NCI-H2081 (cell line): ENCODE measurements at regions not wholly inside any gene's neighbourhood (a gene's known extent, or its start where the extent isn't known, plus 50 kb on each side); places are given as distances from the start of the nearest gene placed in this dataset.
"Not testable (repeated sequence)": the region's sequence is repeated elsewhere in the genome, so short reads cannot be mapped to it uniquely, and the experiment has no call there.

ENCODE experiments used
- DNase-seq, 2 experiments: peaks; one replicate each; lab custom pipeline; 2025; lab: John Stamatoyannopoulos, UW

DNA sequence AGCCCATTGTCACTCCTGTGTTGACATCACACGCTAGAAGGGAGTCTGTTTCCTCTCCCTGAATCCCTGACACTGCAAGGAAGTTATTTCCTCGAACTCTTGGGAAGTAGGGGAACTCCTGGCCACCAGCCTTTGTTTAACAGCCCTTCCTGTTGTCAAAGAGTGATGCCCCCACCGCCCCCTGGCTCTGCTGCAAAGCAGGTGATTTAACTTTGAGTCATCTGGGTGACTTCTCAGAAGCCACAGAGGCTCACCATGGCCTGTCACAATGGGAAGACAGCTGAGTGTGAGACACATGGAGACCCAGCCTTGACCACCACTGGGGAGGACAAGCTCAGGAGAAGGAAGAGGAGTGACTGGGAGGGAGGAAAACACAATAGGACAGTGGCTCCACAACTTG is 182.8 kb downstream of the PSMG1 start:
- no peak for DNase-seq

DNA sequence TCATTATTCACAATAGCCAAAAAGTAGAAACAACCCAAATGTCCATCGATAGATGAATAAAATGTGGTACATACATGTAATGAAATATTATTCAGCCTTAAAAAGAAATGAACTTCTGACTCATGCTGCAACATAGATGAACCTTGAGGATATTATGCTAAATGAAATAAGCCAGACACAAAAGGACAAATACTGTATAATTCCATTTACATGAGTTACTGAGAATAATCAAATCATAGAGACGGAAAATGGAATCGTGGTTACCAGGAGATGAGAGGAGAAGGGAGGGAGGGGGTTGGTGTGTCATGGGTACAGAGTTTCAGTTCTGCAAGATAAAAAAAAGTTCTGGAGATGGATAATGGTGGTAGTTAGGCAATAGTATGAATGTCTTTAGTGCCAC is 184.1 kb downstream of the PSMG1 start:
- no peak for DNase-seq

DNA sequence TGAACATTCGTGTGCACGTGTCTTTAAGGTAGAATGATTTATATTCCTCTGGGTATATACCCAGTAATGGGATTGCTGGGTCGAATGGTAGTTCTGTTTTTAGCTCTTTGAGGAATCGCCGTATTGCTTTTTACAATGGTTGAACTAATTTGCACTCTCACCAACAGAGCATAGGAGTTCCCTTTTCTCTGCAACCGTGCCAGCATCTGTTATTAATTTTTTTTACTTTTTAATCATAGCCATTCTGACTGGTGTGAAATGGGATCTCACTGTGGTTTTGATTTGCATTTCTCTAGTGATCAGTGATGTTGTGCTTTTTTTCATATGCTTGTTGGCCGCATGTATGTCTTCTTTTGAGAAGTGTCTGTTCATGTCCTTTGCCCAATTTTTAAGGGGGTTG is 185.0 kb downstream of the PSMG1 start:
- not testable (repeated sequence) for DNase-seq

DNA sequence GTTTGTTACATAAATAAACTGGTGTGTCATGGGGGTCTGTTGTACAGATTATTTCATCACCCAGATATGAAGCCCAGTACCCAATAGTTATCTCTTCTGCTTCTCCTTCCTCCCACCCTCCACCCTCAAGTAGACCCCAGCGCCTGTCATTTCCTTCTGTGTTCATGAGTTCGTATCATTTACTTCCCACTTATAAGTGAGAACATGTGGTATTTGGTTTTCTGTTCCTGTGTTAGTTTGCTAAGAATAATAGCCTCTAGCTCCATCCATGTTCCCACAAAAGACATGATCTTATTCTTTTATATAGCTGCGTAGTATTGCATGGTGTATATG is 185.4 kb downstream of the PSMG1 start:
- DNase-seq = not testable (repeated sequence)

DNA sequence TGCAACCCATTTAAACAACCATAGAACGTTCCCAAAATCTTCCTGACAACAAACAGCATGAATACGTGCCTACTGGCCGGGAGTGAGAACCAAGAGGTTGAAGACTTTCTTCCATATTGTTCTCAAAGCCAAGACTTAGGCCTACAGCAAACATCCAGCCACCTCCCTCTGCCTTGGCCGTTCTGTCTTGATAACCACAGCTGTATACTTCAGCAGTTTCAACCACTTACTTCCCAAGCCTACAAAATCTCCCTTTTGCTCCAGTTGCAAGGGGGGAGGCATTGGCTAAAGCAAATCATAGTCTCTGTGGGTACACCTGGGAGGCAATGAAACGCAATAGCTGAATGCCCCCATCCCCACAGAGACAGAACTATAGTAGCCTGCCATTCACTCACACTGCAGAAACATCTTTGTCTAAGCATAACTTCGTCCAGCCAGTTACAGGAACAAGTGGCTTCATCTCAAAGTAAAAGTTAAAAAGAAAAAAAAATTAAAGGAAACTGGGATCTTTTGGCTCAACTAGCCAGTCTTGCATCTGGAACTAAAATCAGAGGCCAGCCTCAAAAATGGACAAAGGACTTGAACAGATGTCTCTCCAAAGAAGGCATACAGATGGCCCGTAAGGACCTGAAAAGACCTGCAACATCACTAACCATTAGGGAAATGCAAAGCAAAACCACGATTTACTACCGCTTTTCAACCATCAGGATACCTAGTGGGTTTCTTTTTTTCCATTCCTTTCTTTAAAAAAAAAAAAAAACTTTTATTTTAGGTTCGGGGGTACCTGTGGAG is 186.0 kb downstream of the PSMG1 start:
- no peak for DNase-seq

DNA sequence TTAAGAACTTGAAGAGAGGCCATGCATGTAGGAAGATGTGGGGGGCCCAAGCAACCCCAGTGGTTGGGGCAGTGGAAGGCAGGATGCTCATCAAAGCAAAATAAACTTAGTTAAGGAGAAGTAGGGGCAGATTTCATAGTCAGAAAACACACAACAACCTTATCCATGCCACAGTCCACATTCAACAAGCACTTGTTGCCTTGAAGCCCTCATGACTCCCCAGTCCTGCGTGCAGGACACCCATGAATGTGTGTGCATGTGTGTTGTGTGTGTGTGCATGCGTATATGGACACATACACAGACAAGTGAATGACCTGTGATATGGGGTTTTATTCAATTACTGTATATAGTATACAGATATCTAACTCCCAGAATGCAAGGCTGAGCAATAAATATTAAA is 186.9 kb downstream of the PSMG1 start:
- no peak for DNase-seq

DNA sequence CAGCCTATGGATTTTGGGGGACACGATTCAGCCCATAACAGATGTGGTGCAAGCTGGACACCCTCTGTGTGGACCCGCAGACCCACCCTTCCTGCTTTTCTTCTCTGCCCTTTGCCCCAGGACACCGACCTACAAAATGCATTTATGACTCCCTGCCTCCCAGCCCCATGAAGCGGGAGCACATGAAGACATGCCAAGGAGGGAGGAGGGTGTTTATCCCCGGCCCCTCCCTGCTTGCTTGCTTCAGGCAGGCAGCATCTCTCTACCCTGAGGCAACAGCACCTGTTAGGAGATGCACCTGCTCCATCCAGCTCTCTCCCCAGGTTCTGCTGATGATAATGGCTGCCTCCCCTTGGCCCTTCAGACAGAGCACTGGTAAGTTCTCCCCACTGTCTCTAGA is 187.5 kb downstream of the PSMG1 start:
- DNase-seq = peak in 1 of 2 experiments; percentile 45

DNA sequence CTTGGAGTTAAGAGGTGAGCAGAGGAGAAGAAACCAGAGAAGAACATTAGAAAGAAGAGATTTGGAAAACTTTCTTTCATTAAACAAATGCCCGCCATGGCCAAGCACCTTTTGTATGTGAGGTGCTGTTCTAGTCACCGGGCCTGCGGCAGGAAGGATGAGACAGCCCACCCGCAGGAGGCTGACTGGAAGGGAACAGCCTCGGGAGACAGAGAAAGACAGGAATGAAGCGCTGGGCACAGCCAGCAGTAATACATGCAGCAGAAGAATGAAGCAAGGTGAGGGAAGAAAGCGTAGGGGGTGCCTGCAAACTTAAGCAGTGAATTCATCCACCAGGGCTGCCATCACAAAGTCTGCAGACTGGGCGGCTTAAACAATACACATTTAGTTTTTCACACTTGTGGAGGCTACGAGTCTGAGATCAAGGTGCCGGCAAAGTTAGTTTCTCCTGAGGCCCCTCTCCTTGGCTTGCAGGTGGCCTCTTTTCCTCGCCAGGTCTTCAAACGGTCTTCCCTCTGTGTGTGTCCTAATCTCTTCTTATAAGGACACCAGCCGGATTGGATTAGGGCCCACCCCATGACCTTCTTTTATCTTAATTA is 188.1 kb downstream of the PSMG1 start:
- DNase-seq = no peak

DNA sequence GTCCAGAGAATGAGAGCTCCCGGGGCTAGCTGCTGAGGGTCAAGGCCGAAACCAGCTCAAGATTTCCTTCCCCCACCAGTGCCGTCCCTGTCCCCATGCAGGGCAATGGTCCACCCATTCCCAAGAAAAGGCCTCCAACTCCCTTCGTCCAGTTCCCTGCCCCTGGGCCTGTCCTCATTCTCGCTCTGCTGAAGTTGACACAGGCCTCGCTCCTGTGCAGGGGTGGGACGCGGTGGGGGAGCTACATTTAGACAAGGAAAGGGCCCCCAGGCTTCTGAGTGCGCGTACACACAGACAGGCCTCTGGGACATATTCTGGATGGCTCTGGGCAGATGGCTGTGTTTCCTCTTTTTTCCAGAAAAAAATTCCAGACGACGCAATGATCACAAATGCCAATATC is 188.3 kb downstream of the ETS2 start:
- DNase-seq = no peak

DNA sequence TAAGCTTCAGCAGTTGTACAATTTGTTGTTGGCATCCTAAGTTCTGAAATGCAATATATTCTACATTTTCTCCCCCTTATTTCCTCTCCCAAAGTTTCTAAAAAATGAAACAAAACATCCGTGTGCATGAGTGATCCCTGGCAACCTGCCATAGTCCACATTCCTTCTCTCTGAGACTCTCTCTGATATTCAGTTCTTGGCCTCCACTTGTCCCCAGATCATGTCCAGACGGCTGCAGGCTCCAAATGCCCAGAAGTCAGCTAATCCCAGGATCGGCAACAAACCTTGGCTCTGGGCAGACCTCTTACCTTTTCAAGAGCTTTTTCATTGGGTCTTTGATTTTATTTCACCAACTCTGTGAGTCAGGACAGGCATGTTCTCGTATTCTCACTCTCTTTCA is 187.8 kb downstream of the ETS2 start:
- DNase-seq = no peak

DNA sequence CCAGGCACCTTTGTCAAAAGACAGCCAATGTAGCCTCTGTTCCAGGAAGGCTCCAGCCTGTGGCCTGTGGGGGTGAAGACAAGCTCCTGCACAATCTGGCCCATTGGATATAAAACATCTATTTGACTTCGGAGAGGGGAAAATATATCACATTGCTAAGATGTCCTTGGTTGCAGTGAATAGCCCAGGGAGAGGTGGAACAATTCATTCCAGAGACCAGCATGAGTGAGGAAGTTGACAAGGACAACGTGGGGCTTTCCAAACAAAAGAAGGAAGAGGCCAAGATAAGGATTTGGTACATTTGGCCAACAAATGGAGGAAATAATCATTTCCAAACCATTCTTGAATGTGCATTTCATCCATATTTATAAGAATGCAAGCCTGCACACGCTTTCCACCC is 187.0 kb downstream of the ETS2 start:
- DNase-seq = no peak

DNA sequence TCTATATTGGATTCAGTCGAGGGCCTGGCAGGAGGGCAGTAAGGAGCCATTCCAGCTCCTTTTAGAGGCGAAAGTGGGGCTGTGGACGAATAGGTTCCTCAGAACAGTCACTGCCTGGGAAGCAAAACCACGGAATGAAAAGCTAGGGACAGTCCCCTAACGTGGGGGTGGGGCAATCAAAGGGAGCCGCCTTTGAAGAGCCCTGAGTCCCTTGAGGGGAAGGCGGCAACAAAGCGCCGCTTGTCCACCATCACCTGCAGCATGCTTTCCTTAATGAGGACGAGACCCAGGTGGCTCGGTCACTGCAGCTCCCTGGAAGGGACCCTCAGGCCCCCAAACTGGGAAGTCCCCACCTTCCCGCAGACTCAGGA is 184.7 kb downstream of the ETS2 start:
- DNase-seq = peak; percentile 36 to 72

DNA sequence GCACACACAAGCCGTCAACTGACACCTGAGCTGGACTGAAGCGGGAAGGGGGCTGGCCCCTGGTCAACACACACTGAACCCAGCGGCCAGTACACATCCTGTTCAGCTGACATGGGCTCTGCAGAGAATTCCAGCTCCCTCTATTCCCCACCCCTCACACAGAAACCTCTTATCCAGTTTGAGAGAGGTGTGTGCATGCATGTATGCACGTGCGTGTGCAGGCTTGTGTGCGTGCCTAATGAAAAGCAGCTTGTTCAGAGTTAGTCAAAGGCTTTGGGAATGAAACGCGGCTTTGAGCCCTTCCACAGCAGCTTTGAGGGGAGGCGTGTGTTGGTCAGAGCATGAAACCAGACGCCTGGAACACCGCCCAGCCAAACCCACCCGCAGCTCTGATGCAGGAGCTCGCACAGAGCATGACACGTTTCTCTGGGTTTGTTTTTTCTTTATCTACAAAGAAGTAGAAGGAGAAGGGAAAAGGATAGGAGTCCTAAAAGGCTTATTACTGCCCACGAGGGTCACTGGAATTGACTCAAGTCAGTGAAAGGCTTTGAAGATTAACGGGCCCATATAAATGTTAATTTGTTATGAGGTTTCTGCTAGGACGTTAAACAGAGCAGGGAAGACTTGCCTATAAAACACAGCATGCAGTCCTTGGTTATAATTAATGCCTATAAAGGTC is 184.2 kb downstream of the ETS2 start:
- DNase-seq = peak; percentile 54 to 87

DNA sequence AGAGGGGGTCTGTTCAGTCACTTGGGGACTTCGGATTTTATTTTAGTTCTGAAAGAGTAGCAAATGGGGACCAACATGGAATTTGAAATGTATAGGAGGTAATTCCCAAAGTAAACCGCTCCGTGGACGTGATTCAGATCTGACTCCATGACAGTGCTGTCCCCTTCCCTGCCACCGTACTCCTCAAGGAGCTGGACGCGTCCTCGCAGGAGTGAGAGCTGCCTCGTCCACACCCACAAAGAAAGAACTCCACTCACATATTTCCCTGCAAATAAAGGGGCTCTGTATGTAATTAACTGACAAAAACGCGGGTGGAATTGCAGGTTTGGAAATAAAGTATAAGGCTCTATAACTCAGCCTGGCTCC is 183.6 kb downstream of the ETS2 start:
- DNase-seq = no peak

DNA sequence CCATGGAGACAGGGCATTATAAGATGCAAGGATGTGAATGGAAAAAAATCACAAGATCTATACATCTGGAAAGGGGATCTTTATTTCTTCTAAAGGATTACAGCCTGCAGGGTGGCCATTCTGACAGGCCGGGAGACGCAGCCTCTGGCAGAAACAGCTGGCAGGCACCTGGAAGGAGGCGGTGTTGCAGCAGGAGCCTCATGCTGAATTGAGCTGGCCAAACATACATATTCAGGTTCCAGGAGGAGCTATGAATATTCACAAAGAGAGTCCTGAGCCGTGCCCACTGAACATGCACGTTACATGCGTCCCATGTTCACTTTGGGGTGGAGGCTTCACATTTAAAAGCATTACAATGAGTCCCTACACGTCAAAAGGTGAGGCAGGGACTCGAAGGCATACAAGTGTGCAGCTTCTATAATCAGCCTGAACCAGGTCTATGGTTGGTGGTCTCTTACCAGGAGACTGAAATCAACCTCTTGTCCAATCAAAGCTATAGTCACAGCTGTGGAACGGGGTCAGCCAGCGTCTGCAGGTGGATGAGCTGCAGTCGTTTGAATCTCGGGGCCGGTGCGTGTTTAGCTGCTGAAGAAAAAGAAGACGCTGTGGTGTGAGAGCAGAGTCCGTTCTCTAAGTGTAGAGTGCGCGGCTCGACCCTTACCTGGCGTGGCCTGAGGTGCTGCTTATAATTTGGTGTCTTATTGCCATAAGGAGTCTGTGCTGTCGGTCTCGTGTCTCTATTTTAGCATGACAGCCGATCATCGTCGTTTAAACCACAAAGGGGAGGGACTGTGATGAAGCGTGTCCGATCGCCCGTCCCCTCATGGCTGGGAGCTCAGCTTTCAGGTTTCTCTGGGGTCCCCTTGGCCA is 183.0 kb downstream of the ETS2 start:
- DNase-seq = peak in 1 of 2 experiments; percentile 50

DNA sequence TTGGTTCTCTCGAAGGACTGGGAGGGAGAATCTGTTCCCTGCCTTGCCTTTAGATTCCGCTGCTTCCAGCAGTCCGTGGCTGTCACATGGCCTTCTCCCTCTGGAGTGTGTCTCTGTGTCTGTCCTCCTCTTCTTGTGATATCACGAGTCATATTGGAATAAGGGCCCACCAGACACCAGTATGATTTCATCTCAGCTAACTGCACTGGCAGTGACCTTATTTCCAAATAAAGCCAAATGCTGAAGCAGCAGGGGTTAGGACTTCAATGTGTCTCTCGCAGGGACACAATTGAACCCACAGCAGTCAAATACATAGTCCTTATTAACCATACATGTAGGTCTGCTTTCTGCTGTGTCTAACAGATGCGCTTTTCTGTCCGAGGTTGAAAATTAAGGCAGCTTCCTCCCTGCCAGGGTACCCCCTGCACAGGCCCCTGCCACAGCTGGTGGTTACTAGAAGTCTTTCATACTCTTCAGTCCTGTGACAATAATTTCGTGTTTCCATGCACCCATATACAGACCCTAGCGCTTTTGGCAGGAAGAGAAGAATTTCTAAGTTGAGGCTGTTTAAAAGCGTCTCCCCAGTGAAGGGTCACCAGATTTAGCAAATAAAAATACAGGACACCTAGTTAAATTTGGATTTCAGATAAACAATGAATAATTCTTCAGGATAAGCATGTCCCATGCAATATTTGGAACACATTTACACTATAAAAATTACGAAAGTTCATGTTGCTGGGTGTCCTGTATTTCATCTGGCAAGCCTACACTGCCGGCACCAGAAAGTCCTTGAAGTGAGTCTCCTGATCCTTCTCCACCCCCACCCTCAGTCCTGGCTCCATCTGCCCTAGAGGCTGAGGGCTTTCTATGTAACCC is 182.1 kb downstream of the ETS2 start:
- peak in 1 of 2 experiments; percentile 48 for DNase-seq

DNA sequence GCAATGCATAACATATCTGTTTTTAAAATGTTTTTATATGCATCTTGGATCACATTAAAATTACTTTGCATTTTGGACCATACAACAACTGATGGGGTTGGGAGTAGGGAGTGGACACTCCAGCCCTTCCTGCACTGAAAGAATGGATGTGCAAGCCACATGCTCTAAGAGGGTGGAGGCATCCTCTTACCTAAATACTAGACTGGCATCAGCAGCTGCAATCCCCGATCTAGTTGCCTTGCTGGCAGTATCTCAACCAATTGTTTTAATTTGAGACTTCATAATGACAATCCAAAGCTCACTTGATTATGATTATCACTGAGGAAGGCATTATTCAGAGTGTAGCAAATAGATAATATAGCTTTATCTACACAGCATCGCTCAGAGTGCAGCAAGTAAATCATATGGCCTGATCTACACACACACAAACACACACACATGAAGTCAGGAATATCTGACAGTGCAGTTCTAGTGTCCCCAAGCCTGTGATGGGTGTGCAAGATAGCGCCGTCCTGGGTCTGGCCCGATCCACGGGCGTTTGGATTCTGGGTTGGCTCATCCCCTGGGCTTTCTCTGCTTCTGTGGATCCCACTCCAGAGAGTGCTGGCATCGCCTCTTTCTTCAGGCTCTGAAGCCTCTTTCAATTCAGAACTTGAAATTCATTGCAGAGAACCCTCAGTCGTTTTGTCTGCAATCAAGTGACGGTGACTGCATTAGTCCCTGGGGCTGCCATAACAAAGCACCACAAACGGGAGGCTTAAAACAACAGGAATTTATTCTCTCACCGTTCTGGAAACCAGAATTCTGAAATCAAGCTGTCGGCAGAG is 181.3 kb downstream of the ETS2 start:
- no peak for DNase-seq

DNA sequence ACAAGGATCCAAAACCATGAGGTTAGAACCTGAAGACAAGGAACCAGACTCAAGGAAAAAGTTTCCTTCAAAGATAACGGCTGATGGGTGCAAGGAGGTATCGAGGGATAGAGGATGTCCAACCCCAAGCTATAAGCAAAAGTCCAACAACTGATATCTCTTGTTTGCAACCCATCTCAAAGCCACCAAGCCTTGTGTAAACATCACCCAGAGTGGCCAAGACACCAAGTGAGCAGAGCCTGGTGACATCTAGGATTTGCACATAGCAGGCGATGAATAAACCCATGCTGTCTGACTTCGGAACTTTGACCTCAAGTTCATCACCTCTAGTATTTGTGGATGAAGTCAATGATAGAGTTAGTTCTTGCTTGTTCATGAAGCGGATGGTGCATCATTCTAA is 180.7 kb downstream of the ETS2 start:
- DNase-seq = no peak

DNA sequence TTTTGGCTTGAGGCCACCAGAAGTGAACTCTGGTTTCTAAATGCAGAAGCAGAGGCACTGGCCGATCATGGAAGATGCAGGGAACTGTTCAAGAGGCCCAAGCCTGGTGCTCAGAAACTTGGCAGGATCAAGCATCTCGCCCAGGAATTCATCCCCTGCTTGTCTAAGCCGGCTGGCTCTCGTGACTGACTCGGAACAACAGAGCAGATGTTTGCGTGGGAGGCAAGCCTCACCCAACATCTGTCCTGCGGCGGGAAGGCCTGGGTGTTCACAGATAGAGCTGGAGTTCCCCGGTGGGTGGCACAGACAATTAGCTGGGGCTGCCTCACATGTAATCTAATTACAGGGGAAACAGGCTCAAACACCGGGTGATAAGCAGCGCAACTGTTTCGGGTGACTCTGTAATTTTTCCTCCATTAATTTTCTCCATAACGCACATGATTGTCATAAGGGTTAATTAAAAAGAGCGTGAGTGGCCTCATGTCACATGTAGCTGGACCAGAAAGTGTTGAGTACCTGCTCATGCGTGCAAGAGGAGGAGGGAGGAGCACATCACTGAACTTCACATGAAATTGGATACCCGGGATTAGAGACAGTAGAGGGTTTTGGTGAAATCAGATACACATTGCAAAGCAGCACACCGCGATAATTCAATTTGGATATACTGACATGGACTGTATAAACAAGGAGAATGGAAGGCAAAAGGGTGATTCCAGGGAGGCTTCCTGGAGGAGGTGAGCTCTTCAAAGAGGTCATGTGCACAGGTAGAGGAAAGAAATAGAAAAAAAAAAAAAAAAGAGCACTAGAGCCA is 180.0 kb downstream of the ETS2 start:
- peak; percentile 81 to 98 for DNase-seq
